ENCODE measurements at regions not wholly inside any gene's neighbourhood (a gene's known extent, or its start where the extent isn't known, plus 50 kb on each side); places are given as distances from the start of the nearest gene placed in this dataset.

- Histone ChIP-seq H3K79me2 (ENCODE audit: control insufficient read depth, insufficient read depth, low read length) (no peaks in the 10 kb centered on the region), H4K20me1 (ENCODE audit: control insufficient read depth, insufficient read depth, low read length, poor library complexity, severe bottlenecking) (no peaks in the 10 kb centered on the region), H2AFZ (ENCODE audit: insufficient read depth, low read depth, low read length, poor library complexity, severe bottlenecking) (no peak overlapping the region), H3K4me2 (replicated peaks; ENCODE audit: low read depth, low read length, poor library complexity, severe bottlenecking) (no peak overlapping the region), H3K4me3 (ENCODE audit: control extremely low read depth in 1 of 5, extremely low read depth in 1 of 5, insufficient read depth in 1 of 5, low read depth in 2 of 5, low read length in 4 of 5) (no peak overlapping the region), H3K4me1 (ENCODE audit: control insufficient read depth in 2 of 2, insufficient read depth in 2 of 2, low read length in 2 of 2) (no peaks in the 10 kb centered on the region), H3K9me3 (ENCODE audit: control extremely low read depth in 1 of 3, control insufficient read depth in 2 of 3, insufficient read depth in 1 of 3, low read length in 2 of 3) (no peaks in the 10 kb centered on the region), H3K36me3 (replicated peaks in 1 of 2; ENCODE audit: control extremely low read depth in 1 of 2, control insufficient read depth in 1 of 2, extremely low read depth in 1 of 2, insufficient read depth in 2 of 2, low read length in 1 of 2) (no peaks in the 10 kb centered on the region), H3K27me3 (replicated peaks in 1 of 4; ENCODE audit: control extremely low read depth in 1 of 4, control insufficient read depth in 3 of 4, insufficient read depth in 4 of 4, low read length in 3 of 4) (no peaks in the 10 kb centered on the region), H3K9ac (ENCODE audit: low read length) (no peak overlapping the region), H3K27ac (ENCODE audit: low read length in 2 of 2) (no peak overlapping the region)
- TF ChIP-seq EZH2 (IDR thresholded peaks at IDR 0.05; ENCODE audit: borderline replicate concordance, insufficient read depth, low read depth, low read length, poor library complexity, severe bottlenecking) (no peak), CTCF (IDR thresholded peaks at IDR 0.05) (no peak)
- H3K27ac Mint-ChIP-seq, result no peak overlapping the region
- CTCF ChIA-PET, result no interaction called here
- intact Hi-C loops (cut with micrococcal nuclease), result no loop called here
- H3K4me3 Mint-ChIP-seq, result no peak overlapping the region
- ATAC-seq (ENCODE audit: low read depth) (no peak), DNase-seq (no peak)
- peaks cover 22% of the 10 kb centered on the region for H3K27me3 Mint-ChIP-seq
- H3K9me3 Mint-ChIP-seq (ENCODE audit: insufficient read depth), result no peaks in the 10 kb centered on the region
- H3K4me1 Mint-ChIP-seq, result no peaks in the 10 kb centered on the region
- WGBS (ENCODE audit: insufficient coverage), result no CpG with 5 or more reads among the region's 2 CpGs
- POLR2A ChIA-PET, result no interaction called here
These were observed 442.0 kb downstream of the BTG1 start for GRCh38 chr12:91703491-91704283.

GRCh38 chr12:91702843-91703425, 442.7 kb downstream of the BTG1 start:
- no peaks in the 10 kb centered on the region for H3K36me3 ChIP-seq (replicated peaks in 1 of 2; ENCODE audit: control extremely low read depth in 1 of 2, control insufficient read depth in 1 of 2, extremely low read depth in 1 of 2, insufficient read depth in 2 of 2, low read length in 1 of 2)
- no peaks in the 10 kb centered on the region for H3K79me2 ChIP-seq (ENCODE audit: control insufficient read depth, insufficient read depth, low read length)
- POLR2A ChIA-PET, result no interaction called here
- no peak overlapping the region for H3K9ac ChIP-seq (ENCODE audit: low read length)
- no peaks in the 10 kb centered on the region for H4K20me1 ChIP-seq (ENCODE audit: control insufficient read depth, insufficient read depth, low read length, poor library complexity, severe bottlenecking)
- no peak for ATAC-seq (ENCODE audit: low read depth)
- H3K27me3 ChIP-seq (replicated peaks in 1 of 4; ENCODE audit: control extremely low read depth in 1 of 4, control insufficient read depth in 3 of 4, insufficient read depth in 4 of 4, low read length in 3 of 4), result no peaks in the 10 kb centered on the region
- H3K27ac ChIP-seq (ENCODE audit: low read length in 2 of 2), result no peak overlapping the region
- DNase-seq, result no peak
- no CpG with 5 or more reads among the region's 3 CpGs for WGBS (ENCODE audit: insufficient coverage)
- H3K27me3 Mint-ChIP-seq, result peaks cover 22% of the 10 kb centered on the region
- H3K4me1 ChIP-seq (ENCODE audit: control insufficient read depth in 2 of 2, insufficient read depth in 2 of 2, low read length in 2 of 2), result no peaks in the 10 kb centered on the region
- no peaks in the 10 kb centered on the region for H3K4me1 Mint-ChIP-seq
- intact Hi-C loops (cut with micrococcal nuclease), result no loop called here
- no peak overlapping the region for H3K4me3 Mint-ChIP-seq
- no peaks in the 10 kb centered on the region for H3K9me3 Mint-ChIP-seq (ENCODE audit: insufficient read depth)
- no peak overlapping the region for H3K27ac Mint-ChIP-seq
- CTCF ChIA-PET, result interaction anchor here (0.6 kb wide), 1 partner anchor 109 kb away, joined by 3 read pairs; no protein-coding TSS in a partner anchor
- peaks cover 0 to 5% (median 0%) of the 10 kb centered on the region in 3 donors for H3K9me3 ChIP-seq (ENCODE audit: control extremely low read depth in 1 of 3, control insufficient read depth in 2 of 3, insufficient read depth in 1 of 3, low read length in 2 of 3)
- no peak overlapping the region for H3K4me2 ChIP-seq (replicated peaks; ENCODE audit: low read depth, low read length, poor library complexity, severe bottlenecking)
- H2AFZ ChIP-seq (ENCODE audit: insufficient read depth, low read depth, low read length, poor library complexity, severe bottlenecking), result no peak overlapping the region
- TF ChIP-seq CTCF (IDR thresholded peaks at IDR 0.05) (no peak), EZH2 (IDR thresholded peaks at IDR 0.05; ENCODE audit: borderline replicate concordance, insufficient read depth, low read depth, low read length, poor library complexity, severe bottlenecking) (no peak)
- no peak overlapping the region for H3K4me3 ChIP-seq (ENCODE audit: control extremely low read depth in 1 of 5, extremely low read depth in 1 of 5, insufficient read depth in 1 of 5, low read depth in 2 of 5, low read length in 4 of 5)
